SK-N-SH treated with all-trans-retinoic acid at 6 μM for 48 hours (cell line): ENCODE measurements at regions not wholly inside any gene's neighbourhood (a gene's known extent, or its start where the extent isn't known, plus 50 kb on each side); places are given as distances from the start of the nearest gene placed in this dataset.

ENCODE experiments used
- RARB ChIP-seq: fragments of 250-450 bp; sonication (Bioruptor Pico); IDR thresholded peaks from 2 replicates; pipeline ENCODE4 v1.8.0; 2021; ENCODE audit warnings: mild to moderate bottlenecking, moderate library complexity
- TOX ChIP-seq: fragments of 250-450 bp; sonication (Bioruptor Pico); IDR thresholded peaks from 2 replicates; pipeline ENCODE4 v1.8.0; 2021; ENCODE audit warnings: mild to moderate bottlenecking, moderate library complexity, borderline replicate concordance
- ZFP30 ChIP-seq: fragments of 450-650 bp; formaldehyde crosslinking; IDR thresholded peaks from 2 replicates; pipeline ENCODE4 v1.5.0; 2022; ENCODE audit warnings: mild to moderate bottlenecking, moderate library complexity
- ZNF565 ChIP-seq: fragments of 450-650 bp; formaldehyde crosslinking; conservative IDR thresholded peaks from 2 replicates; pipeline ENCODE4 v1.5.0; 2020; ENCODE audit warnings: low read depth, mild to moderate bottlenecking, moderate library complexity
- TF ChIP-seq, protein P1 (sequence below): fragments of 250-450 bp; sonication (Bioruptor Pico); IDR thresholded peaks from 2 replicates; pipeline ENCODE4 v1.8.0; 2020; ENCODE audit warnings: mild to moderate bottlenecking, moderate library complexity, borderline replicate concordance
- TF ChIP-seq, protein P2 (sequence below): fragments of 250-450 bp; sonication (Bioruptor Pico); IDR thresholded peaks from 2 replicates; pipeline ENCODE4 v1.5.1; 2020; ENCODE audit warnings: low read depth, mild to moderate bottlenecking, moderate library complexity

DNA sequence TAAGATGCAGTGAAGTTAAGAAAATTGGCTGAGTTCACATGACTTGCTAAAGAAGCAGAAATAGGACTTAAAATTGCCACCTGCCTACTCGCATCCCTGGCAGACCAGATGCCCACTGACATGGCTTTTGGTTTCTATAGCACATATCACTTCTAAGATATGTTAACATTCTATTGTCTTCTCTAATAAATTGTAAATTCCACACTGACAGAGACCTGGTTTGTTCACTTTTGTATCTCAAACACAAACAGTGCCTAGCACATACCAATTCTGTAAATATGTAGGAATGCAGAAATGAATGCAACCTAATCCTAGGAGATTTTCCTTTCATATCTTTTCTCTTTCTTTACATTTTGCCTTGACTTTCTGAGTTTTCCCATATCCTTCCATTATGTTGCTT, 1047.6 kb downstream of the AACS start:
- TF ChIP-seq TOX (CRISPR knock-in tag) (no peak), ZNF565 (CRISPR knock-in tag) (no peak), ZFP30 (CRISPR knock-in tag) (no peak), RARB (CRISPR knock-in tag) (no peak)
- TF ChIP-seq, protein P1, sequence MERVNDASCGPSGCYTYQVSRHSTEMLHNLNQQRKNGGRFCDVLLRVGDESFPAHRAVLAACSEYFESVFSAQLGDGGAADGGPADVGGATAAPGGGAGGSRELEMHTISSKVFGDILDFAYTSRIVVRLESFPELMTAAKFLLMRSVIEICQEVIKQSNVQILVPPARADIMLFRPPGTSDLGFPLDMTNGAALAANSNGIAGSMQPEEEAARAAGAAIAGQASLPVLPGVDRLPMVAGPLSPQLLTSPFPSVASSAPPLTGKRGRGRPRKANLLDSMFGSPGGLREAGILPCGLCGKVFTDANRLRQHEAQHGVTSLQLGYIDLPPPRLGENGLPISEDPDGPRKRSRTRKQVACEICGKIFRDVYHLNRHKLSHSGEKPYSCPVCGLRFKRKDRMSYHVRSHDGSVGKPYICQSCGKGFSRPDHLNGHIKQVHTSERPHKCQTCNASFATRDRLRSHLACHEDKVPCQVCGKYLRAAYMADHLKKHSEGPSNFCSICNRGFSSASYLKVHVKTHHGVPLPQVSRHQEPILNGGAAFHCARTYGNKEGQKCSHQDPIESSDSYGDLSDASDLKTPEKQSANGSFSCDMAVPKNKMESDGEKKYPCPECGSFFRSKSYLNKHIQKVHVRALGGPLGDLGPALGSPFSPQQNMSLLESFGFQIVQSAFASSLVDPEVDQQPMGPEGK (CRISPR knock-in tag) = no peak
- TF ChIP-seq, protein P2, sequence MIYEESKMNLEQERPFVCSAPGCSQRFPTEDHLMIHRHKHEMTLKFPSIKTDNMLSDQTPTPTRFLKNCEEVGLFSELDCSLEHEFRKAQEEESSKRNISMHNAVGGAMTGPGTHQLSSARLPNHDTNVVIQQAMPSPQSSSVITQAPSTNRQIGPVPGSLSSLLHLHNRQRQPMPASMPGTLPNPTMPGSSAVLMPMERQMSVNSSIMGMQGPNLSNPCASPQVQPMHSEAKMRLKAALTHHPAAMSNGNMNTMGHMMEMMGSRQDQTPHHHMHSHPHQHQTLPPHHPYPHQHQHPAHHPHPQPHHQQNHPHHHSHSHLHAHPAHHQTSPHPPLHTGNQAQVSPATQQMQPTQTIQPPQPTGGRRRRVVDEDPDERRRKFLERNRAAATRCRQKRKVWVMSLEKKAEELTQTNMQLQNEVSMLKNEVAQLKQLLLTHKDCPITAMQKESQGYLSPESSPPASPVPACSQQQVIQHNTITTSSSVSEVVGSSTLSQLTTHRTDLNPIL (CRISPR knock-in tag) = no peak
